ENCODE measurements at regions not wholly inside any gene's neighbourhood (a gene's known extent, or its start where the extent isn't known, plus 50 kb on each side); places are given as distances from the start of the nearest gene placed in this dataset.

- no peak for DNase-seq (ENCODE audit: low spot score)
Measured at GRCh38 chr2:53260568-53260967, 507.0 kb upstream of the CHAC2 start.

- no peak for DNase-seq (ENCODE audit: low spot score)
Measured at GRCh38 chr2:53259395-53260009, 508.1 kb upstream of the CHAC2 start.

- DNase-seq (ENCODE audit: low spot score) = no peak
Measured at GRCh38 chr2:53257287-53257686, 510.3 kb upstream of the CHAC2 start.

- DNase-seq (ENCODE audit: low spot score) = no peak
Measured at GRCh38 chr2:53253244-53253643, 514.4 kb upstream of the CHAC2 start.

- no peak for DNase-seq (ENCODE audit: low spot score)
Measured at GRCh38 chr2:53252115-53252514, 515.5 kb upstream of the CHAC2 start.

- DNase-seq (ENCODE audit: low spot score) = no peak
Measured at GRCh38 chr2:53247956-53248735, 519.5 kb upstream of the CHAC2 start.

- DNase-seq (ENCODE audit: low spot score) = no peak
Measured at GRCh38 chr2:53243430-53243829, 524.2 kb upstream of the CHAC2 start.

- DNase-seq (ENCODE audit: low spot score) = no peak
Measured at GRCh38 chr2:53242090-53242489, 525.5 kb upstream of the CHAC2 start.

- DNase-seq (ENCODE audit: low spot score) = no peak
Measured at GRCh38 chr2:53235836-53236582, 531.6 kb upstream of the CHAC2 start.

- DNase-seq (ENCODE audit: low spot score) = no peak
Measured at GRCh38 chr2:53234548-53234903, 533.1 kb upstream of the CHAC2 start.

- DNase-seq (ENCODE audit: low spot score) = no peak
Measured at GRCh38 chr2:53233759-53234547, 533.7 kb upstream of the CHAC2 start.

- DNase-seq (ENCODE audit: low spot score) = no peak
Measured at GRCh38 chr2:53231908-53232307, 535.7 kb upstream of the CHAC2 start.

GRCh38 chr2:53230691-53231090, 536.9 kb upstream of the CHAC2 start:
- DNase-seq (ENCODE audit: low spot score) = no peak

GRCh38 chr2:53227535-53227934, 540.1 kb upstream of the CHAC2 start:
- DNase-seq (ENCODE audit: low spot score) = no peak

- no peak for DNase-seq (ENCODE audit: low spot score)
Measured at GRCh38 chr2:53220969-53221368, 546.6 kb upstream of the CHAC2 start.

- no peak for DNase-seq (ENCODE audit: low spot score)
Measured at GRCh38 chr2:53217250-53217649, 550.4 kb upstream of the CHAC2 start.

GRCh38 chr2:53216805-53217204, 550.8 kb upstream of the CHAC2 start:
- DNase-seq (ENCODE audit: low spot score) = no peak

- DNase-seq (ENCODE audit: low spot score) = no peak
Measured at GRCh38 chr2:53212576-53212975, 555.0 kb upstream of the CHAC2 start.

GRCh38 chr2:53211201-53211774, 556.3 kb upstream of the CHAC2 start:
- DNase-seq (ENCODE audit: low spot score) = no peak

GRCh38 chr2:53210538-53210937, 557.1 kb upstream of the CHAC2 start:
- no peak for DNase-seq (ENCODE audit: low spot score)

GRCh38 chr2:53209679-53210458, 557.7 kb upstream of the CHAC2 start:
- DNase-seq (ENCODE audit: low spot score) = no peak
